H9 (cell line): ENCODE measurements at regions not wholly inside any gene's neighbourhood (a gene's known extent, or its start where the extent isn't known, plus 50 kb on each side); places are given as distances from the start of the nearest gene placed in this dataset.

ENCODE experiments used
- DNase-seq: peaks from one replicate; pipeline ENCODE4 v3.0.0-alpha.2; 2017
- H2AFZ ChIP-seq: one replicate; pipeline ENCODE4 v1.6.1; 2013; ENCODE audit warnings: mild to moderate bottlenecking, low read length, control low read depth, moderate library complexity
- H2AK5ac ChIP-seq: 2 replicates; pipeline ENCODE4 v1.6.1; 2013; ENCODE audit warnings: low read length, control low read depth, mixed read lengths; ENCODE audit not compliant: insufficient read length
- H2BK120ac ChIP-seq: one replicate; pipeline ENCODE4 v1.6.1; 2013; ENCODE audit warnings: low read depth, mild to moderate bottlenecking, low read length, control low read depth, inconsistent platforms; ENCODE audit not compliant: poor library complexity, severe bottlenecking
- H2BK12ac ChIP-seq: 2 replicates; pipeline ENCODE4 v1.6.1; 2013; ENCODE audit warnings: low read length, control low read depth, mixed read lengths, low read depth; ENCODE audit not compliant: insufficient read length
- H2BK15ac ChIP-seq: 2 replicates; pipeline ENCODE4 v1.6.1; 2013; ENCODE audit warnings: low read depth, low read length, control low read depth
- H2BK20ac ChIP-seq: one replicate; pipeline ENCODE4 v1.6.1; 2013; ENCODE audit warnings: low read depth, mild to moderate bottlenecking, low read length, control low read depth, inconsistent platforms; ENCODE audit not compliant: poor library complexity, severe bottlenecking
- H2BK5ac ChIP-seq: 2 replicates; pipeline ENCODE4 v1.6.1; 2013; ENCODE audit warnings: low read length, control low read depth, mixed read lengths; ENCODE audit not compliant: insufficient read length
- H3K14ac ChIP-seq: 2 replicates; pipeline ENCODE4 v1.6.1; 2013; ENCODE audit warnings: low read length, control low read depth; ENCODE audit not compliant: insufficient read depth
- H3K18ac ChIP-seq: 2 replicates; pipeline ENCODE4 v1.6.1; 2013; ENCODE audit warnings: low read depth, mild to moderate bottlenecking, mixed read lengths, low read length, control low read depth; ENCODE audit not compliant: insufficient read length
- H3K23ac ChIP-seq: 2 replicates; pipeline ENCODE4 v1.6.1; 2013; ENCODE audit warnings: low read length, control low read depth, mixed read lengths, low read depth; ENCODE audit not compliant: insufficient read length
- H3K23me2 ChIP-seq: 2 replicates; pipeline ENCODE4 v1.6.1; 2013; ENCODE audit warnings: low read depth, mild to moderate bottlenecking, mixed read lengths, low read length, control low read depth; ENCODE audit not compliant: insufficient read length, poor library complexity, severe bottlenecking
- H3K27ac ChIP-seq: 2 replicates; pipeline ENCODE4 v1.5.1; 2013; ENCODE audit warnings: low read length, control low read depth, mixed read lengths, low read depth; ENCODE audit not compliant: insufficient read length
- H3K27me3 ChIP-seq: 2 replicates; pipeline ENCODE4 v1.6.1; 2013; ENCODE audit warnings: low read length, control low read depth, inconsistent platforms; ENCODE audit not compliant: insufficient read depth
- H3K4ac ChIP-seq: 2 replicates; pipeline ENCODE4 v1.6.1; 2013; ENCODE audit warnings: low read depth, mild to moderate bottlenecking, control low read depth, inconsistent platforms, low read length, moderate library complexity
- H3K4me1 ChIP-seq: 2 replicates; pipeline ENCODE4 v1.6.1; 2013; ENCODE audit warnings: low read length, control low read depth, inconsistent platforms; ENCODE audit not compliant: insufficient read depth
- H3K4me2 ChIP-seq: 2 replicates; pipeline ENCODE4 v1.6.1; 2013; ENCODE audit warnings: low read length, control low read depth, mixed read lengths; ENCODE audit not compliant: insufficient read length, insufficient read depth
- H3K56ac ChIP-seq: 2 replicates; pipeline ENCODE4 v1.6.1; 2013; ENCODE audit warnings: low read depth, mild to moderate bottlenecking, mixed read lengths, low read length, control low read depth; ENCODE audit not compliant: insufficient read length
- H3K79me1 ChIP-seq: 2 replicates; pipeline ENCODE4 v1.6.1; 2013; ENCODE audit warnings: low read depth, mild to moderate bottlenecking, moderate library complexity, low read length, control low read depth, inconsistent platforms; ENCODE audit not compliant: insufficient read depth, poor library complexity, severe bottlenecking
- H3K79me2 ChIP-seq: 2 replicates; pipeline ENCODE4 v1.6.1; 2013; ENCODE audit warnings: low read length, control low read depth, inconsistent platforms; ENCODE audit not compliant: insufficient read depth
- H3K9ac ChIP-seq: 2 replicates; pipeline ENCODE4 v1.6.1; 2013; ENCODE audit warnings: low read length, control low read depth, mixed read lengths; ENCODE audit not compliant: insufficient read length; ENCODE audit errors: extremely low read depth
- H3K9me3 ChIP-seq: one replicate; pipeline ENCODE4 v1.6.1; 2013; ENCODE audit warnings: low read depth, low read length, inconsistent platforms; ENCODE audit not compliant: control insufficient read depth
- H3T11ph ChIP-seq: one replicate; pipeline ENCODE4 v1.6.1; 2013; ENCODE audit warnings: mild to moderate bottlenecking, low read length, control low read depth, inconsistent platforms
- H4K20me1 ChIP-seq: one replicate; pipeline ENCODE4 v1.6.1; 2013; ENCODE audit not compliant: control insufficient read depth, insufficient read length, insufficient read depth
- H4K5ac ChIP-seq: 2 replicates; pipeline ENCODE4 v1.6.1; 2013; ENCODE audit warnings: low read depth, mild to moderate bottlenecking, mixed read lengths, low read length, control low read depth; ENCODE audit not compliant: insufficient read length
- H4K8ac ChIP-seq: replicated peaks from 2 replicates; pipeline ENCODE4 v1.6.1; 2013; ENCODE audit warnings: low read length, control low read depth, mixed read lengths, low read depth; ENCODE audit not compliant: insufficient read length
- H4K91ac ChIP-seq: 2 replicates; pipeline ENCODE4 v1.6.1; 2013; ENCODE audit warnings: low read depth, mild to moderate bottlenecking, moderate library complexity, mixed read lengths, low read length, control low read depth; ENCODE audit not compliant: insufficient read length
- H3K27ac Mint-ChIP-seq, 3 experiments: 2 replicates in 2 of 3; 3 replicates in 1 of 3; pipeline ENCODE4 v1.8.0; 2020 to 2021; ENCODE audit warnings: mixed read lengths in 3 of 3, mild to moderate bottlenecking in 1 of 3, moderate library complexity in 1 of 3
- H3K27me3 Mint-ChIP-seq: 2 replicates; pipeline ENCODE4 v1.8.0; 2021; ENCODE audit warnings: low read depth, mild to moderate bottlenecking, moderate library complexity, mixed read lengths
- H3K36me3 Mint-ChIP-seq, 3 experiments: 2 replicates in 2 of 3; 3 replicates in 1 of 3; pipeline ENCODE4 v1.8.0; 2020 to 2021; ENCODE audit warnings: low read depth in 3 of 3, mixed read lengths in 3 of 3; ENCODE audit not compliant: insufficient read depth in 1 of 3
- H3K4me1 Mint-ChIP-seq, 2 experiments: 2 replicates each; pipeline ENCODE4 v1.8.0; 2020; ENCODE audit warnings: mixed read lengths in 2 of 2
- H3K4me3 Mint-ChIP-seq, 2 experiments: 2 replicates in 1 of 2; 3 replicates in 1 of 2; pipeline ENCODE4 v1.8.0; 2020 to 2021; ENCODE audit warnings: mild to moderate bottlenecking in 2 of 2, mixed read lengths in 2 of 2, moderate library complexity in 1 of 2
- H3K9me3 Mint-ChIP-seq, 2 experiments: 2 replicates in 1 of 2; 3 replicates in 1 of 2; pipeline ENCODE4 v1.8.0; 2020; ENCODE audit warnings: mild to moderate bottlenecking in 2 of 2, mixed read lengths in 2 of 2, moderate library complexity in 1 of 2
- CTCF ChIP-seq: fragments of 200-600 bp; sonication (generic); conservative IDR thresholded peaks from 3 replicates; pipeline ENCODE4 v1.8.0; 2021; ENCODE audit warnings: antibody characterized with exemption, mild to moderate bottlenecking
- WGBS: extraction: QIAGEN DNeasy Blood & Tissue Kit; methylation state at CpG from one replicate; pipeline ENCODE4 v1.1.7; 2013; ENCODE audit warnings: missing lambda C conversion rate, low lambda C conversion rate, mixed read lengths; ENCODE audit not compliant: insufficient read length; ENCODE audit errors: extremely low coverage; 5-methylcytosine and 5-hydroxymethylcytosine counted together

- H2BK5ac ChIP-seq = no peak overlapping the region
- no CpG with 5 or more reads among the region's 7 CpGs for whole genome bisulfite sequencing
- H3K79me1 ChIP-seq = no peaks in the 10 kb centered on the region
- DNase-seq = no peak
- Mint-ChIP-seq H3K4me3 (no peak overlapping the region), H3K27ac (no peak overlapping the region), H3K27me3 (peaks cover 6% of the 10 kb centered on the region), H3K36me3 (peaks cover 2 to 15% (median 3%) of the 10 kb centered on the region in 3 experiments; a peak in 5 of 7 replicates), H3K9me3 (peaks cover 11 to 13% of the 10 kb centered on the region in 2 experiments), H3K4me1 (peaks cover 15 to 21% of the 10 kb centered on the region in 2 experiments)
- H3K4me1 ChIP-seq = no peaks in the 10 kb centered on the region; the same call in 1 of the 2 replicates
- H3K23me2 ChIP-seq = no peaks in the 10 kb centered on the region
- H3K27me3 ChIP-seq = no peaks in the 10 kb centered on the region
- H3K4ac ChIP-seq = no peak overlapping the region
- no peak overlapping the region for H4K8ac ChIP-seq
- no peak overlapping the region for H2AK5ac ChIP-seq
- no peak overlapping the region for H3K9ac ChIP-seq
- H3K27ac ChIP-seq = no peak overlapping the region
- no peak overlapping the region for H3K4me2 ChIP-seq
- no peak overlapping the region for H3K14ac ChIP-seq
- no peak overlapping the region for H2BK15ac ChIP-seq
- H3K23ac ChIP-seq = no peak overlapping the region
- H2AFZ ChIP-seq = no peak overlapping the region
- no peak overlapping the region for H2BK120ac ChIP-seq
- H4K20me1 ChIP-seq = peaks cover 2% of the 10 kb centered on the region
- no peak overlapping the region for H4K91ac ChIP-seq
- no peak overlapping the region for H4K5ac ChIP-seq
- no peak overlapping the region for H3K18ac ChIP-seq
- H3K9me3 ChIP-seq = no peaks in the 10 kb centered on the region
- H3K56ac ChIP-seq = no peak overlapping the region
- H2BK12ac ChIP-seq = no peak overlapping the region
- no peak overlapping the region for H2BK20ac ChIP-seq
- no peak for TF ChIP-seq CTCF
- no peaks in the 10 kb centered on the region for H3K79me2 ChIP-seq
- no peak overlapping the region for H3T11ph ChIP-seq
Measured at GRCh38 chr21:41582866-41583265, 74.9 kb upstream of the TMPRSS2 start.
